ENCODE measurements at regions not wholly inside any gene's neighbourhood (a gene's known extent, or its start where the extent isn't known, plus 50 kb on each side); places are given as distances from the start of the nearest gene placed in this dataset.

GRCh38 chr12:132426349-132427173 lies 63.4 kb upstream of the FBRSL1 start:
- Histone ChIP-seq H3K27ac (ENCODE audit: insufficient read depth, low read length) (no peak overlapping the region), H3K4me2 (ENCODE audit: low read depth, low read length) (no peak overlapping the region), H4K8ac (ENCODE audit: low read depth in 2 of 2, low read length in 2 of 2) (no peak overlapping the region), H3K9me3 (ENCODE audit: control insufficient read depth, insufficient read depth, low read length) (peaks cover 9% of the 10 kb centered on the region), H2AK9ac (replicated peaks; ENCODE audit: low read depth, low read length, poor library complexity) (no peak overlapping the region), H3K4me3 (ENCODE audit: insufficient read depth, low read depth, low read length) (no peak overlapping the region), H3K9ac (ENCODE audit: low read depth, low read length) (no peak overlapping the region), H3K79me1 (ENCODE audit: low read depth in 1 of 2, low read length in 2 of 2) (no peaks in the 10 kb centered on the region), H3K27me3 (ENCODE audit: control insufficient read depth, insufficient read depth, low read length) (peaks cover 37% of the 10 kb centered on the region), H3K14ac (replicated peaks; ENCODE audit: low read depth, low read length) (no peak overlapping the region), H2AFZ (replicated peaks; ENCODE audit: low read length, poor library complexity) (no peak overlapping the region), H2AK5ac (ENCODE audit: low read depth, low read length) (no peak overlapping the region), H3K4ac (ENCODE audit: low read depth, low read length) (no peak overlapping the region), H3K9me1 (ENCODE audit: insufficient read depth, low read length) (peaks cover 4% of the 10 kb centered on the region; the same call in 1 of the 2 replicates), H3K36me3 (ENCODE audit: control insufficient read depth, insufficient read depth, low read length) (no peaks in the 10 kb centered on the region), H2BK120ac (ENCODE audit: low read depth, low read length) (no peak overlapping the region), H4K5ac (ENCODE audit: low read depth, low read length) (no peak overlapping the region), H3K4me1 (ENCODE audit: control insufficient read depth, insufficient read depth, low read length) (peaks cover 3% of the 10 kb centered on the region; the same call in 1 of the 2 replicates), H3K18ac (ENCODE audit: low read depth, low read length) (no peak overlapping the region), H4K20me1 (ENCODE audit: insufficient read depth, low read length) (peaks cover 5% of the 10 kb centered on the region; the same call in 1 of the 2 replicates), H2BK15ac (ENCODE audit: low read depth, low read length) (no peak overlapping the region), H3K56ac (ENCODE audit: extremely low read depth, insufficient read depth, low read length) (no peak overlapping the region), H3K23ac (ENCODE audit: low read depth, low read length) (no peak overlapping the region), H4K91ac (ENCODE audit: insufficient read depth, low read depth, low read length) (no peak overlapping the region), H2BK5ac (ENCODE audit: low read depth, low read length, poor library complexity, severe bottlenecking) (no peak overlapping the region), H2BK20ac (ENCODE audit: low read depth, low read length) (no peak overlapping the region)
- ChIA-PET CTCF (interaction anchor here (0.9 to 1.0 kb wide), 2 partner anchors 11 to 188 kb away, joined by 3 read pairs; no protein-coding TSS in a partner anchor), POLR2A (ENCODE audit: unreplicated experiment) (no interaction called here)
- TF ChIP-seq CHD1 (IDR thresholded peaks at IDR 0.05; ENCODE audit: low read depth, low read length) (no peak), POLR2A (IDR thresholded peaks at IDR 0.05; ENCODE audit: low read depth, low read length) (no peak), MAZ (IDR thresholded peaks at IDR 0.05; ENCODE audit: borderline replicate concordance, low read depth, low read length) (no peak), FOS (IDR thresholded peaks at IDR 0.05; ENCODE audit: low read depth, low read length) (no peak), MXI1 (IDR thresholded peaks at IDR 0.05; ENCODE audit: borderline replicate concordance, low read depth, low read length) (no peak), CEBPB (IDR thresholded peaks at IDR 0.05; ENCODE audit: low read depth, low read length) (no peak), ELK1 (IDR thresholded peaks at IDR 0.05; ENCODE audit: borderline replicate concordance, low read depth, low read length) (no peak)
- in situ Hi-C loops (cut with MboI; ENCODE audit: low sequenced_read_pairs) (no loop called here), intact Hi-C loops (cut with micrococcal nuclease) (no loop called here), dilution Hi-C loops (cut with HindIII; ENCODE audit: low sequenced_read_pairs, unreplicated experiment) (no loop called here)
- DNase-seq (no peak), ATAC-seq (ENCODE audit: low read depth) (no peak)
- no TSS peak for BruUV-seq (replicated peaks)
- WGBS, 2 experiments (ENCODE audit: extremely low coverage in 2 of 2, insufficient read length in 1 of 2) = 71% methylated on average over 30 of the region's 34 CpGs; no CpG with 5 or more reads in 1 of the 2 experiments

All from IMR-90 (cell line).